Sigmoid colon (tissue), 6 donors: ENCODE measurements at regions not wholly inside any gene's neighbourhood (a gene's known extent, or its start where the extent isn't known, plus 50 kb on each side); places are given as distances from the start of the nearest gene placed in this dataset.

Experiments used
- DNase-seq: peaks from one replicate; pipeline ENCODE4 v3.0.0-alpha.2; 2019
- H3K27ac ChIP-seq, 4 donors: fragments of 200-600 bp; sonication (generic); one replicate each; pipeline ENCODE4 v1.5.1; 2016 to 2019; ENCODE audit warnings: mild to moderate bottlenecking in 1 of 4
- H3K27me3 ChIP-seq, 3 donors: fragments of 200-600 bp; sonication (generic); one replicate each; pipeline ENCODE4 v1.5.1; 2019; ENCODE audit warnings: mild to moderate bottlenecking in 1 of 3
- H3K36me3 ChIP-seq, 4 donors: fragments of 200-600 bp; sonication (generic); one replicate each; pipeline ENCODE4 v1.5.1; 2016 to 2019
- H3K4me1 ChIP-seq, 4 donors: fragments of 200-600 bp; sonication (generic); one replicate each; pipeline ENCODE4 v1.5.1; 2017 to 2019
- H3K4me3 ChIP-seq, 4 donors: fragments of 200-600 bp; sonication (generic); one replicate each; pipeline ENCODE4 v1.5.1; 2017 to 2019; ENCODE audit warnings: mild to moderate bottlenecking in 2 of 4, moderate library complexity in 1 of 4
- H3K9me3 ChIP-seq, 4 donors: fragments of 200-600 bp in 3 of 4; sonication (generic) in 3 of 4; one replicate each; pipeline versions ENCODE4 v1.5.1 to v1.6.1; 2013 to 2019
- EP300 ChIP-seq, 4 donors: sonication (generic); formaldehyde crosslinking; IDR thresholded peaks; one replicate each; pipeline ENCODE4 v1.6.1; 2017; ENCODE audit warnings: antibody characterized with exemption in 4 of 4
- POLR2A ChIP-seq, 2 donors: fragments of 450-650 bp; IDR thresholded peaks; one replicate each; pipeline ENCODE4 v1.6.1; 2016; ENCODE audit warnings: antibody characterized with exemption in 2 of 2, mild to moderate bottlenecking in 2 of 2, moderate library complexity in 2 of 2
- POLR2AphosphoS5 ChIP-seq, 4 donors: sonication (generic); formaldehyde crosslinking; IDR thresholded peaks; one replicate each; pipeline ENCODE4 v1.6.1; 2017; ENCODE audit warnings: antibody characterized with exemption in 4 of 4
- WGBS, 2 donors: extraction: QIAGEN DNeasy Blood & Tissue Kit; methylation state at CpG; one replicate each; pipeline ENCODE4 v1.1.7; 2013; 5-methylcytosine and 5-hydroxymethylcytosine counted together
- intact Hi-C: fragments of 100-400 bp; cut with DNase I; formaldehyde crosslinking; loops from one replicate; pipeline ENCODE4 v1.15.1; 2023
- TF ChIP-seq, protein P1 (sequence below), 4 experiments: fragments of 450-650 bp in 3 of 4; fragments of 200-600 bp in 1 of 4; IDR thresholded peaks; one replicate each; pipeline ENCODE4 v1.5.1; 2016 to 2019; ENCODE audit warnings: antibody characterized with exemption in 4 of 4, mild to moderate bottlenecking in 3 of 4, moderate library complexity in 2 of 4
- donor health status: healthy with polysubstance abuse.
- donor health status: healthy.

GRCh38 chr6:81216668-81217067, 535.8 kb downstream of the TENT5A start:
- TF ChIP-seq POLR2A (IDR thresholded peaks at IDR 0.05), result no peak
- TF ChIP-seq, protein P1, sequence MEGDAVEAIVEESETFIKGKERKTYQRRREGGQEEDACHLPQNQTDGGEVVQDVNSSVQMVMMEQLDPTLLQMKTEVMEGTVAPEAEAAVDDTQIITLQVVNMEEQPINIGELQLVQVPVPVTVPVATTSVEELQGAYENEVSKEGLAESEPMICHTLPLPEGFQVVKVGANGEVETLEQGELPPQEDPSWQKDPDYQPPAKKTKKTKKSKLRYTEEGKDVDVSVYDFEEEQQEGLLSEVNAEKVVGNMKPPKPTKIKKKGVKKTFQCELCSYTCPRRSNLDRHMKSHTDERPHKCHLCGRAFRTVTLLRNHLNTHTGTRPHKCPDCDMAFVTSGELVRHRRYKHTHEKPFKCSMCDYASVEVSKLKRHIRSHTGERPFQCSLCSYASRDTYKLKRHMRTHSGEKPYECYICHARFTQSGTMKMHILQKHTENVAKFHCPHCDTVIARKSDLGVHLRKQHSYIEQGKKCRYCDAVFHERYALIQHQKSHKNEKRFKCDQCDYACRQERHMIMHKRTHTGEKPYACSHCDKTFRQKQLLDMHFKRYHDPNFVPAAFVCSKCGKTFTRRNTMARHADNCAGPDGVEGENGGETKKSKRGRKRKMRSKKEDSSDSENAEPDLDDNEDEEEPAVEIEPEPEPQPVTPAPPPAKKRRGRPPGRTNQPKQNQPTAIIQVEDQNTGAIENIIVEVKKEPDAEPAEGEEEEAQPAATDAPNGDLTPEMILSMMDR (IDR thresholded peaks at IDR 0.05), result no peak
- no peak for TF ChIP-seq EP300 (IDR thresholded peaks at IDR 0.05)
- no peak for TF ChIP-seq POLR2AphosphoS5 (IDR thresholded peaks at IDR 0.05)
- DNase-seq, result no peak
- Histone ChIP-seq H3K9me3 (peaks cover 0 to 8% (median 0%) of the 10 kb centered on the region in 4 donors), H3K27me3 (no peaks in the 10 kb centered on the region), H3K36me3 (no peaks in the 10 kb centered on the region), H3K27ac (no peak overlapping the region), H3K4me3 (no peak overlapping the region), H3K4me1 (no peaks in the 10 kb centered on the region)
- 71 to 82% methylated on average over 3 of the region's 3 CpGs for WGBS, 2 donors
- intact Hi-C loops, result no loop called here

DNA sequence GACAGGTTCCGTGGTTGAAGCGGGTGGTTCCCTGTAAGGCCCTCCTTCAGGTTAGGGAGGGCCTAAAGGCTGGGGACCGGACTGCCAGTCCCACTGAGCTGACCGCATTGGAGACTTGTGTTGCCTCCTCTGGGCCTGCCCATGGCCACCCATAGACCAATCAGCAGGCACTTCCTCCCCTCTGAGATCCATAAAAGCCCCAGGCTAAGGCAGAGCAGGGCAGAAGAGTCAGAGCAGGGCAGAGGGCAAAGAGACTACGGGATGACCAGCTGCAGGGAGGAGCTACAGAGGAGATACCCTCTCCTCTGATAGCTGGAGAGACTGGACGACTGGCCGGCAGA, 537.4 kb downstream of the TENT5A start:
- 88 to 90% methylated on average over 7 of the region's 7 CpGs for WGBS, 2 donors

DNA sequence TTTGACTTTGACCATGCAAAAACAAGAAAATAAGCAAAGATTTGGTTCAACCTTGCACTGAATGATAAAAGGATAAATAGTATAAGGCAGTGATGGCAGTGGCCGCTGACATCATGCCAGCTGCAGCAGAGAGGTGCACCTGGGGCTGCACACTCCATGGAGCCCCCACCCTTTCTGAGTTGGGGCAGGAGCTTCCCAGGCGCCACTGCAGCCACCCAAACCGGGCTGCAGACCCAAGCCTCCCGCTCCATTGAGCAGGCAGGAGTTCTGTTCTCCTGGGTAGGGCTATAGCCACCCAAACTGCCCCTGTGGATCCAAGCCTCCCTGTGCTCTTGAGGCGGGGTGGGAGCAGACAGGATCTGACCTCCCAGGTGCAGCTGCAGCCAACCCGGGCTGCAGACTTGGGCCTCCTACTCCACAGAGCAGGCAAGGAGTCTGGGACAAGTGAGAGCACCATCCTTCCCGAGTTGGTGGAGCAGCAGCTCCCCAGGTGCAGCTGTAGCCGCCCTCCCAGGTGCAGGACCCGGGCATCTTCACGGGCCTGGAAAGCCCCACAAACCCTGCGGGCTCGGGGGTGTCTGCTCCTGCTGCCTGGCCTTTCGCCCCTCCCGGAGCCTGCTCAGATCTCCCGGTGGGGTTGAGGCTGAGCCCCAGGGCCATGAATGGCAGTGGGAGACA, 537.9 kb downstream of the TENT5A start:
- Histone ChIP-seq H3K27ac (no peak overlapping the region), H3K4me3 (no peak overlapping the region), H3K27me3 (no peaks in the 10 kb centered on the region), H3K4me1 (no peaks in the 10 kb centered on the region), H3K36me3 (no peaks in the 10 kb centered on the region), H3K9me3 (peaks cover 0 to 10% (median 0%) of the 10 kb centered on the region in 4 donors)
- WGBS, 2 donors, result 88 to 89% methylated on average over 15 of the region's 15 CpGs
- TF ChIP-seq POLR2A (IDR thresholded peaks at IDR 0.05) (no peak), POLR2AphosphoS5 (IDR thresholded peaks at IDR 0.05) (no peak), EP300 (IDR thresholded peaks at IDR 0.05) (no peak)
- TF ChIP-seq, protein P1 (IDR thresholded peaks at IDR 0.05), result no peak
- no peak for DNase-seq
- intact Hi-C loops, result no loop called here

More for the DNA sequence above, 537.4 kb downstream of the TENT5A start:
- no peaks in the 10 kb centered on the region for H3K27me3 ChIP-seq
- H3K36me3 ChIP-seq, result no peaks in the 10 kb centered on the region
- no peak for DNase-seq
- no peak overlapping the region for H3K4me3 ChIP-seq
- intact Hi-C loops, result no loop called here
- H3K27ac ChIP-seq, result no peak overlapping the region
- H3K9me3 ChIP-seq, result peaks cover 0 to 10% (median 0%) of the 10 kb centered on the region in 4 donors
- no peak for TF ChIP-seq EP300 (IDR thresholded peaks at IDR 0.05)
- TF ChIP-seq POLR2A (IDR thresholded peaks at IDR 0.05), result no peak
- TF ChIP-seq, protein P1 (IDR thresholded peaks at IDR 0.05), result no peak
- TF ChIP-seq POLR2AphosphoS5 (IDR thresholded peaks at IDR 0.05), result no peak
- no peaks in the 10 kb centered on the region for H3K4me1 ChIP-seq

DNA sequence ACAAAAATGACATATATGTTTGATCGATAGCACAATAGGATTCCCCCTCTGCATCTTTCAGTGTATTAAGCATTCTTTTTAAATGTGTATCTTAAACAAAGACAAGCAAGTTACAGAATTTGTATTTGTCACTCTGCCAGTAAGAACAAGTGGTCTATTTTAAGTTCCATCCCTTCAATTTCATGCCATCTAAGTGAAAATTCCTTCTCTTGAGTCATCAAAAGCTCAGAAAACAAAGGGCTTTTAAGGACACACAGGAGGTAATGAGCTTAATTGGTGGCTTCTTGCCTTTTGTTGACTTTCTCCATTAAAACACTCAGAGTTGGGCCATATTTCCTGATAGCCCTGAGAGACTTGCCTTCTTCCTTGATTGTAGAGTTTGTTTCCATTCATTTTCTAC, 547.8 kb downstream of the TENT5A start:
- no peaks in the 10 kb centered on the region for H3K9me3 ChIP-seq
- TF ChIP-seq POLR2A (IDR thresholded peaks at IDR 0.05) (no peak), POLR2AphosphoS5 (IDR thresholded peaks at IDR 0.05) (no peak), EP300 (IDR thresholded peaks at IDR 0.05) (no peak)
- TF ChIP-seq, protein P1 (IDR thresholded peaks at IDR 0.05), result no peak
- WGBS, 2 donors, result 82 to 83% methylated on average over 1 of the region's 1 CpG

DNA sequence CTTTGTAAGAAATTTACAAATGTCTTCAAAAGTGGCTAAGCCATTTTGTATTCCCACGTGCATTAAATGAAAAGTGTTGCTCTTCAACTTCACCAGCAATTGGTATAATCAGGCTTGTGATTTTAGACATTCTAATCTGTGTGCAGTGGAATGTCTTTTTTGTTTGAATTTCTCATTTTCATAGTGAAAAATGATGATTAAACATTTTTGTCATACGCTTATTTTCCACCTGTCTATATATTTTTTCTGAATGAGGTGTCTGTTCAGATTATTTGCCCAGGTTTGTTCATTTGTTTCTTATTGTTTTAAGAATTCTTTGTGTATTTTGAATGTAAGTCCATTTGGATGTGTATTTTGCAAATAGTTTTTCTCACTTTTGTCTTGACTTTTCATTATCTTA, 558.1 kb downstream of the TENT5A start:
- DNase-seq, result no peak
- H3K4me1 ChIP-seq, result no peaks in the 10 kb centered on the region
- TF ChIP-seq EP300 (IDR thresholded peaks at IDR 0.05), result no peak
- TF ChIP-seq POLR2AphosphoS5 (IDR thresholded peaks at IDR 0.05), result no peak
- TF ChIP-seq POLR2A (IDR thresholded peaks at IDR 0.05), result no peak
- TF ChIP-seq, protein P1 (IDR thresholded peaks at IDR 0.05), result no peak
- no peaks in the 10 kb centered on the region for H3K36me3 ChIP-seq
- H3K27me3 ChIP-seq, result no peaks in the 10 kb centered on the region
- H3K4me3 ChIP-seq, result no peak overlapping the region
- H3K27ac ChIP-seq, result no peak overlapping the region
- 60 to 72% methylated on average over 2 of the region's 2 CpGs for WGBS, 2 donors
- H3K9me3 ChIP-seq, result no peaks in the 10 kb centered on the region
- intact Hi-C loops, result no loop called here

More for the DNA sequence above, 547.8 kb downstream of the TENT5A start:
- Histone ChIP-seq H3K27ac (no peak overlapping the region), H3K27me3 (no peaks in the 10 kb centered on the region), H3K36me3 (no peaks in the 10 kb centered on the region), H3K4me3 (no peak overlapping the region), H3K4me1 (no peaks in the 10 kb centered on the region)
- DNase-seq, result no peak
- intact Hi-C loops, result no loop called here
